AG04450 (cell line): ENCODE measurements at regions not wholly inside any gene's neighbourhood (a gene's known extent, or its start where the extent isn't known, plus 50 kb on each side); places are given as distances from the start of the nearest gene placed in this dataset.

Source experiments
- CTCF ChIA-PET: fragments of 300-600, 350-600 bp; formaldehyde crosslinking; extraction: SDS; loops from one replicate; lab custom pipeline; 2022; ENCODE audit warnings: antibody characterized with exemption, inconsistent platforms; lab: Charles Lee
- POLR2A ChIA-PET: fragments of 350-600 bp; formaldehyde crosslinking; extraction: SDS; loops from one replicate; lab custom pipeline; 2021; ENCODE audit warnings: antibody characterized with exemption, inconsistent platforms; lab: Yijun Ruan, JAX
- DNase-seq: peaks from one replicate; pipeline ENCODE4 v3.0.0-alpha.2; 2011; ENCODE audit warnings: low read depth, low spot score
- H3K27ac ChIP-seq: one replicate; pipeline ENCODE4 v1.5.1; 2012; ENCODE audit warnings: low read depth, low read length, control low read depth
- H3K27me3 ChIP-seq: one replicate; pipeline ENCODE4 v1.6.0; 2012; ENCODE audit warnings: low read length; ENCODE audit not compliant: control insufficient read depth, insufficient read depth
- H3K4me3 ChIP-seq: 2 replicates; pipeline ENCODE4 v1.5.1; 2011; ENCODE audit warnings: mild to moderate bottlenecking, low read depth, low read length, control low read depth
- H3K9me3 ChIP-seq: 2 replicates; pipeline ENCODE4 v1.5.1; 2012; ENCODE audit warnings: low read length; ENCODE audit not compliant: control insufficient read depth, insufficient read depth
- CTCF ChIP-seq: IDR thresholded peaks from 2 replicates; pipeline ENCODE4 v1.5.1; 2011; ENCODE audit warnings: low read depth, low read length, control low read depth, inconsistent platforms

GRCh38 chr3:148075771-148076716 is 621.7 kb upstream of the AGTR1 start:
- no peaks in the 10 kb centered on the region for H3K27me3 ChIP-seq
- peak; percentile 27 for DNase-seq
- CTCF ChIA-PET, result interaction anchor here (0.6 to 4.0 kb wide), 30 partner anchors 11 to 1337 kb away, joined by 3 to 46 read pairs (median 4); no protein-coding TSS in a partner anchor
- H3K9me3 ChIP-seq, result no peaks in the 10 kb centered on the region
- TF ChIP-seq CTCF, result peak; percentile 90
- H3K27ac ChIP-seq, result no peak overlapping the region
- POLR2A ChIA-PET, result no interaction called here
- H3K4me3 ChIP-seq, result no peak overlapping the region

- Histone ChIP-seq H3K9me3 (no peaks in the 10 kb centered on the region), H3K27ac (no peak overlapping the region), H3K4me3 (no peak overlapping the region), H3K27me3 (no peaks in the 10 kb centered on the region)
- no peak for DNase-seq
- ChIA-PET CTCF (interaction anchor here (0.6 to 4.0 kb wide), 43 partner anchors 9 to 1330 kb away, joined by 3 to 46 read pairs (median 4); no protein-coding TSS in a partner anchor), POLR2A (no interaction called here)
- peak; percentile 64 for TF ChIP-seq CTCF
Measured at GRCh38 chr3:148077318-148077923, 620.3 kb upstream of the AGTR1 start.

GRCh38 chr3:148077965-148078364 is 619.7 kb upstream of the AGTR1 start:
- DNase-seq, result no peak
- no peak overlapping the region for H3K4me3 ChIP-seq
- no peak for TF ChIP-seq CTCF
- H3K27me3 ChIP-seq, result no peaks in the 10 kb centered on the region
- ChIA-PET POLR2A (no interaction called here), CTCF (interaction anchor here (0.6 to 4.0 kb wide), 34 partner anchors 9 to 1330 kb away, joined by 3 to 46 read pairs (median 4); no protein-coding TSS in a partner anchor)
- no peaks in the 10 kb centered on the region for H3K9me3 ChIP-seq
- H3K27ac ChIP-seq, result no peak overlapping the region

- Histone ChIP-seq H3K27me3 (no peaks in the 10 kb centered on the region), H3K4me3 (no peak overlapping the region), H3K27ac (no peak overlapping the region), H3K9me3 (no peaks in the 10 kb centered on the region)
- DNase-seq, result no peak
- no peak for TF ChIP-seq CTCF
- ChIA-PET CTCF (interaction anchor here (0.6 to 4.0 kb wide), 9 partner anchors 10 to 1331 kb away, joined by 3 to 46 read pairs (median 4); no protein-coding TSS in a partner anchor), POLR2A (no interaction called here)
Measured at GRCh38 chr3:148078658-148079057, 619.0 kb upstream of the AGTR1 start.

GRCh38 chr3:148079370-148079769 is 618.3 kb upstream of the AGTR1 start:
- no peak for TF ChIP-seq CTCF
- Histone ChIP-seq H3K27ac (no peak overlapping the region), H3K9me3 (no peaks in the 10 kb centered on the region), H3K4me3 (no peak overlapping the region), H3K27me3 (no peaks in the 10 kb centered on the region)
- CTCF ChIA-PET, result interaction anchor here (0.6 to 4.0 kb wide), 4 partner anchors 25 to 779 kb away, joined by 3 to 46 read pairs (median 3); no protein-coding TSS in a partner anchor
- POLR2A ChIA-PET, result no interaction called here
- DNase-seq, result no peak
